ENCODE measurements at regions not wholly inside any gene's neighbourhood (a gene's known extent, or its start where the extent isn't known, plus 50 kb on each side); places are given as distances from the start of the nearest gene placed in this dataset.

- TF ChIP-seq ZNF423 (tag by site-specific recombination; IDR thresholded peaks at IDR 0.05): no peak
- no peak for TF ChIP-seq ZNF548 (tag by site-specific recombination; IDR thresholded peaks at IDR 0.05)
- TF ChIP-seq ZNF274 (IDR thresholded peaks at IDR 0.05; ENCODE audit: low read length): no peak
- TF ChIP-seq ZNF274 (tag by site-specific recombination; IDR thresholded peaks at IDR 0.05; ENCODE audit: borderline replicate concordance): no peak
- no peak for TF ChIP-seq ZNF580 (tag by site-specific recombination; IDR thresholded peaks at IDR 0.05)
- TF ChIP-seq PBX3 (CRISPR knock-in tag; IDR thresholded peaks at IDR 0.05): no peak
- no peak for TF ChIP-seq AEBP2 (tag by site-specific recombination; IDR thresholded peaks at IDR 0.05; ENCODE audit: borderline replicate concordance)
- TF ChIP-seq ZFHX2 (tag by site-specific recombination; conservative IDR thresholded peaks at IDR 0.05): no peak
- no peak for TF ChIP-seq ZNF311 (tag by site-specific recombination; IDR thresholded peaks at IDR 0.05; ENCODE audit: borderline replicate concordance)
- TF ChIP-seq ZNF248 (tag by site-specific recombination; IDR thresholded peaks at IDR 0.05): no peak
- TF ChIP-seq ZNF324 (tag by site-specific recombination; IDR thresholded peaks at IDR 0.05): no peak
- no peak for TF ChIP-seq ZNF140 (tag by site-specific recombination; IDR thresholded peaks at IDR 0.05)
- 0 out of 2 replicates have a peak, but pooled peaks have one; percentile 33 for TF ChIP-seq PATZ1 (tag by site-specific recombination; IDR thresholded peaks at IDR 0.05)
- no peak for TF ChIP-seq ZNF266 (tag by site-specific recombination; IDR thresholded peaks at IDR 0.05; ENCODE audit: low read depth)
- TF ChIP-seq ZNF18 (tag by site-specific recombination; IDR thresholded peaks at IDR 0.05): no peak
- no peak for TF ChIP-seq KLF1 (tag by site-specific recombination; IDR thresholded peaks at IDR 0.05)
- no peak for TF ChIP-seq ZNF658 (tag by site-specific recombination; IDR thresholded peaks at IDR 0.05)
- TF ChIP-seq ZNF843 (tag by site-specific recombination; IDR thresholded peaks at IDR 0.05): no peak
- TF ChIP-seq ZBTB10 (tag by site-specific recombination; IDR thresholded peaks at IDR 0.05): no peak
- TF ChIP-seq ZBTB6 (tag by site-specific recombination; IDR thresholded peaks at IDR 0.05): no peak
- no peak for TF ChIP-seq MZF1 (tag by site-specific recombination; IDR thresholded peaks at IDR 0.05; ENCODE audit: borderline replicate concordance)
- TF ChIP-seq CTCF (tag by site-specific recombination; IDR thresholded peaks at IDR 0.05): no peak
- TF ChIP-seq ZNF610 (tag by site-specific recombination; IDR thresholded peaks at IDR 0.05; ENCODE audit: borderline replicate concordance): no peak
- no peak for TF ChIP-seq ZNF654 (tag by site-specific recombination; IDR thresholded peaks at IDR 0.05; ENCODE audit: low read depth)
- TF ChIP-seq SALL2 (tag by site-specific recombination; IDR thresholded peaks at IDR 0.05; ENCODE audit: borderline replicate concordance): no peak
- TF ChIP-seq ZNF830 (tag by site-specific recombination; IDR thresholded peaks at IDR 0.05; ENCODE audit: low read depth): no peak
- no peak for TF ChIP-seq ZNF704 (tag by site-specific recombination; IDR thresholded peaks at IDR 0.05)
Measured at GRCh38 chr10:3924344-3924743, 139.3 kb upstream of the KLF6 start (continued).
